Middle frontal gyrus (tissue), 1 donor: ENCODE measurements at regions not wholly inside any gene's neighbourhood (a gene's known extent, or its start where the extent isn't known, plus 50 kb on each side); places are given as distances from the start of the nearest gene placed in this dataset.
"Not testable (repeated sequence)": the region's sequence is repeated elsewhere in the genome, so short reads cannot be mapped to it uniquely, and the experiment has no call there.

Experiments
- DNase-seq: peaks from one replicate; pipeline ENCODE4 v3.0.0-alpha.2; 2015; ENCODE audit warnings: low spot score; ENCODE audit errors: extremely low spot score

DNA sequence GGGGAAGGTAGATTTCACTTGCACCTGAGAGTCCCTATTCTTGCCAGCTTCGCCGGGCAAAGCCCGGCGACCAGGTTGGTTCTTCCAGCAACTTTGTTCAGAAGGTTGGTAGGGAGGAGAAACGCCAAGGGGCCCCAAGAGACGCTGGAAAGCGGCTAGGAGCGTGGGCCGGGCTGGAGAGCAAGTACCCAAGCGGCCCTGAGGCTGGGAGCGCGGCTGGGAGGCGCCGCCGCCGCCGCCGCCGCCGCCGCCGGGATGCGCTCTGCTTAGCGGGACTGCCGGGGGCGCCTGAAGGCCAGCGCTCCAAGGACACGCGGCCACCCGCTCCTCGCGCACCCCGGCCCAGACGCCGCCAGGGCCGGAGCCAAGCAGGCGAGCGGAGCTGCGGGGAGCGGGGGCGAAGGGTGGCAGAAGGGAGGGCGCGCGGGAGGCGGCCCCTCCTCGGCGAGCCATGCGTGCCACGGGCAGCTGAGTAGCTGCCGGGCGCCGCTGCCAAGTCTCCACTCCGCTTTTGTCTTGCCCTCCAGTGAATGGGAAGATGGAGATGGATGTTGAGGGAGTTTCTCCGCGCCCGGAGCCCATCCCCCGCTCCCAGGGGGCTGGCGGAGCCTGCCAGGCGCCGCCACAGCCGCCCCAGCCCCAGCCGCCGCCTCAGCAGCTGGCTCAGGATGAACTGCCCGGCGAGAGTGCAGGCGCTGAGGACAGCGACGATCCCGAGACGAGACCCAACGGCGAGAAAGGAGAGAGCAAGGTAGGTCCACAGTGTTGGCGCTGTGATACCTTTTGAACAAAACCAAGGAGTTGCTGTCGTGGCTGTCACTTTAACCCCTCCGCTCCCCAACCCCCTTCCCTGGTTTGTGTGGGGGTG is 227.4 kb upstream of the AZI2 start:
- no peak for DNase-seq

DNA sequence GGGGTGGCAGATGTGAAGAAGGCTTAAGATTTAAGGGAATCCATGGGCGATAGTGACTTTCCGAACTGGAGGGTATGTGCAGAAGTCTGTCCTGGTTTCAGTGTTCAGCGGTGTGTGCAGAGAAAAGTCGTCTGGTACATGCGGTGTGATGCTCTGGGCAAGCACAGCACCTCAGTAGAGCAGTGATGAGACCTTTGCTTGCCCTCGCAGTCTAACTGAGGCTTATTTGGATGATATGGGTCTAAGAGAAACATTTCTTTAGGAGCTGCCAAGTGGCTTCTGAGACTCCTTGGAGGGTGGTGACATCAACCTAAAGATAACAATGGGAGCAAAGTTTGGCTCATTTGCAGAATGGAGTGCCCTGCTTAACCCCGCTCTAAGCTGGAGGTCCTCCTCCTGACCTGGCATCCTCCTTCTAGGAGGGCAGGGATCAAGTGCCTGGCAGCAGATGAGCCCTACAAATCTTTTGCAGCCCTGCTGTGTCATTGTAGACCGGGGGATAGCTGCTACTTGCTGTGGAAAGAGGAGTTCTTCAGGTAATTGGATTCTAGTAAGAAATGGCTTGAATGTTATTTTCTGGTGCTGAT is 228.1 kb upstream of the AZI2 start:
- no peak for DNase-seq

DNA sequence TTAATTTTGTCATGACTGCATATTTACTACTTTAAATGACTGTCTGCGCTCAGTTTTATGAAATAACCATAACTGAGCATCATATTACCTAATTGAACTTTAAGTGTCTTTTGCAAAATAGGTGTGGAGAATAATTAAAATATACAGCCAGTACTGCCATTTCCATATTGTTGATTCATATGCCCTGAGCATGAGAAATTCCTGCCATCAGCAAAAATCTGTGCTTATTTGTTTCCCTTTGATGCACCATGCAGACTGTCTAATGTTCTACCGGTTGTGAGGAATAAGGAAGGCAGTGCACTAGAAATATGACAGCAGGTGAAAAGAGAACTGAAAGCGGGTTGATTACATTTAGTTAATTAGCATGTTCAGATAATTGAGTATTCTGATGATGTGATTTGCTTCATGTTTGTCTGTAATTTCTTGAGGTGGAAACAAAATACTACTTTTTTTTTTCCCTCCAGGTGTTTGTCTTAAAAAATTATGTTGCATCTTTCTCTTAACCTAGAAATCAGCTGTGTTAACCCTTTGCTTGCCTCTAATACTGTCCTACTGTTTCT is 229.4 kb upstream of the AZI2 start:
- DNase-seq = no peak

DNA sequence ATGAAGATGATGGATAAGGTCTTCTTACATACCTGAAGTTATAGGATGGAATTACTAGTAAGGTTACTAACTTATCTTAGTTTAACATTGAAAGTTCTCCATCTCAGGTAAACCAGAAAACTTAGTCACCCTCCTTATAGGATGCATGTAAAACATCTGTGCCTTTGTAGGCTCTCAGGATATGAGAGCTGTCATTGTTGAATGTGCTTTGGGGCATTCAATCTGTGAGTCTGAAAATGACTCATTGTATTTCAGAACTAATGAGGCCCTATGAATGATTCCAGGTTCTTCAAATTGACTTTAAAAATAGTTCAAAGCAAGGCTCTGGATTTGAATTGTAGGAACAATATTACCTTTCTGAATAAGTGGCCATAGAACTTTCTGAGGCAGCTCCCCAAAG is 237.7 kb upstream of the AZI2 start:
- no peak for DNase-seq

DNA sequence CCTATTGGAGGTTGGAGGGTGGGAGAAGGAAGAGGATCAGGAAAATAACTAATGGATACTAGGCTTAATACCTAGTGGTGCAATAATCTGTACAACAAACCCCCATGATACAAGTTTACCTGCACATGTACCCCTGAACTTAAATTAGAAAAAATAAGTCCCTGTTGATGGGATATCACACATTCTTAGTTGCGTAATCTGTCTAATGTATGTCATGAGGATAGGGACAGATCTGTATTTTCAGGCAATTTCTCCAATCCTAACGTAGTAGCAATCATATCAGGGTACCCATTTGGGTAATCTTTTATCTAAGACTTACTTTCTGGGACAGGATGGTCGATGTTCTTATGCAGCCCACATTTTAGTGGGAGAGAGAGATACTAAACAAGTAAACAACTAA is 239.1 kb upstream of the AZI2 start:
- no peak for DNase-seq

DNA sequence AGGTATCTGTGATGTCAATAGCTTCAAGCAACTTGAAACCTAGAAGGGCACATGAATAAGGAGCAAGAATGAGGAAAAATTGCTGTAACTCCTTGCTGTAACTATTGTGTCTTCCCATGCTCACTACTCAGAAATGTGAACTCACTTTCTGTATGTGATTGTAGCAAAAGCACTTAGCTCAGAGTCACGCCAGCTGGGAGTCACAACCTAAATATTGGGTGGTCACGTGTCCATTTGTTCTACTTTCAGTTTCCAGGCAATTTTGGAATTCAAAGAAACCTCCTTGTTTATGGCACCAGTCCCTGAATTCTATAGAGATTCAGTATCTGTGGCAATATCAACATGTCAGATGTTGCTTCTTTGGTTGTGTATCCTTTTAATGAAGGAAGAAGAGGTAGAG is 241.6 kb upstream of the AZI2 start:
- no peak for DNase-seq

DNA sequence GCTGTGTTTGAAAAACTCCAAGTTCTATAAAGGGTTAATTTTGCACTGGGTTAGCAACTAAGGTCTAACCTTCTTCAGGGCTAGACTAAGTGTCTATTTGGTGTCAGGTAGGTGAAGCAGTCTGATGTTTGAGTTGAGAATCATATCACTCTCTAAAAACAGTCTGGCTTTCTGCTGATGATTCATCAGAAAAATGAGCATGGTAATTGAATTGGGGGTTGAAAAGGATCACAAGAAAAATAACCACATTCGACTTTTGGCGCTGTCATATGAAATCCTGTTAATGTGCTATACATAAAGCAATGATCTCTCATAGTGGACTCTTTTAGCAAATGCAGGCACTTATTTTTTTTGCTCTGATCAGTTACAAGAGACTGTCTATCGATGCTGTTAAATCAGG is 242.2 kb upstream of the AZI2 start:
- no peak for DNase-seq

DNA sequence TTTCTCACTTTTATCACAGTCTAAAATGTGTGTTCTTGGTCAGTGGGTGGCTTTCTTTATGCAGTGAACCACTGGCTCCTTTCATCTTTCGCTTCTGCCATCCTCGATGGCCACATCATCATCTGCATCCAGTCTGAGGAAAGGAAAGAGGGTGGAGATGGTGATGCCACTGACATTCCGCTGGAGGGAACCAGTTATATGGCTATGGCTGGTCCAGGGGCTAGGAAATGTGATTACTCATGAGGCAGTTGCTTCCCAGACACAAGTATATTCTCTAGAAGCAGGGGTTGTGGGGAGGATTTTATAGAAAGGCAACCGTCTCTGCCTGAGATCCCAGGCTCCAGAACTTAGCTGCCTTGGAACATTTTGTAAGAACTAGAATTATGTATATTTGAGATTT is 246.7 kb upstream of the AZI2 start:
- no peak for DNase-seq

DNA sequence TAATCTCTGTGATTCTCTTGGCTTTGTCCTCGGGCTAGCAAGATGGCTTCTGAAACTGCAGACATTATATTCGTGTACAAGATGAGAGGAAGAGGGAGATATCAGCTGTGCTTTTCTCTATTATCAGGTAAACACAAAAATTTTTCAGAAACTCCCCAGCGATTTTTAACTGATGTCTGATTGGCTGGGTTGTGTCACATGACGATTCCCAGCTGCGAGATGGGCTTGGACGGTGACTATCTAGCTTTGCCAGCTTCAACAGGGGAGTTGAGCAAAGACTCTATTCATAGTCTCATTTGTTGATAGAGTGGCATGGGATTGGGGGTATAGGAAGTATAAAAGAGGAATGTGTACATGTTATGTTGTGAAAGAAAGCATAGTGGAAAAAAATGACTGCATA is 248.8 kb upstream of the AZI2 start:
- DNase-seq = no peak

DNA sequence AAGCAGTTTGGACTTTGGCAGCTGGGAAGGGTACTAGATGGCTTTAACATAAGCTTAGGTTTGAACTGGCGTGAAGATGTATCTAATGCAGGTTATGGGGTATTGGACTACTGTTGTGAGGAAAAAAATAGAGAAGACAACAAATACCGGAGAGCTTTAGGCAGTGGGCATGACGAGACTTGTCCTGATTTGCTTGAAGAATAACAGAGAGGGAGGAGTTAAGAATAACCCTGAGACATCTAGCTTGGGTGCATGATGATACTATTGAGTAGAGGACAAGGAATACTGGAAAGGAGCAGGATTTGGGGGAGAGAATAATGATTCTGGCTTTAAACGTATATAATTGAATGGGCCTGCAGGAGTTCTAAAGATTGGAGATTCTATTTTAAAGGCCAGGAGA is 249.5 kb upstream of the AZI2 start:
- no peak for DNase-seq

DNA sequence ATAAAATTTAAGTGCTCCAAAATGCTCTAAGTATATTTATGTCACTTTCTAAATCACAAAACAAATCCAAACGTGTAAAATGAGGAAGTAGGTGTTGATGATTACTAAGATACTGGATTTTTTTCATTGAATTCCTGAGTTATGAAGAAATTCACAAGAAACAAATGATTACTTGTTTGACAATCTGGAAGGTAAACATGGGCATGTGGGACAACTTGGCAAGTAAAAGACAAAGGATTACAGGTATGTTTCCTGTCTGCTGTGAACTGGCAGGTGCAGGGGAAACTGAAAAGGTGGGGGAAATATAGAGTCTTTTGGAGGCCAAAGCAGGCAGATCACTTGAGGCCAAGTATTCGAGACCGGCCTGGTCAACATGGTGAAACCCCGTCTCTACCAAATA is 252.7 kb upstream of the AZI2 start:
- no peak for DNase-seq

DNA sequence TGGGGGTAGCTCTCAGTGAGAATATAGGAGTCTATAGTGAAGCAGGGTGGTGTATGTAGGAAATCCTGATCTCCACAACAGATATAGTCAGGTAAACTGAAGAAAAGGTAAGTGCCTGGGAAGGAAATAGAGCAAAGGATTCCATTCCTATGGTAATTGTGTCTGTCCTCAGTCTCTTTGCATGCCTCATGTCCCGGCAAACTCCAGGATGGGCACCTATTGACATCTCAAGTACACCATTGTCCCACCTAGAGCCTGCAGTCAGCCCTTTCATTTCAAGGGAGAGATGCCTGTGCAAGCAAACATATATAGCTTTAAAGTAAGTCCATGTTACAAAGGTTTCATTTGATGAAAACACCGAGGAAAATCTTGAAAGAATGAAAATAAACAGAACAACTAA is 257.7 kb upstream of the AZI2 start:
- no peak for DNase-seq

DNA sequence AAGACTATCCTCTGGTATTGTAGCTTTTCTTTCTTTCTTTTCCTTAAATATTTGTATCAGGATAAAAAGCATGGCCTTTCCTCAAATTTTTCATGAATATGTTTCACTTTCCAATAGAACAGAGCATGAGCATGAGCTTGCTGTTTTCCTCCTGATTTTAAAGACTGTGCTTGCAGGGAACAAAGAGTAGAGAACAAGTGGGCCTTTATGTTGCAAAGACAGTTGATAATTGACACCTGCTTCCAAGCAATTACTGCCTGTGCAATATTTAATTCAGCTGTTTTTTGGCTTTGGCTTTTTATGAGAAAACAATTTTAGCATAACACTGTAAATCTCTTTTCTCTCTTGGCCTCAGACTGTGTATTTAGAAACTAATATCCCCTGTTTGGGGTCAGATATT is 263.6 kb upstream of the AZI2 start:
- DNase-seq = no peak

DNA sequence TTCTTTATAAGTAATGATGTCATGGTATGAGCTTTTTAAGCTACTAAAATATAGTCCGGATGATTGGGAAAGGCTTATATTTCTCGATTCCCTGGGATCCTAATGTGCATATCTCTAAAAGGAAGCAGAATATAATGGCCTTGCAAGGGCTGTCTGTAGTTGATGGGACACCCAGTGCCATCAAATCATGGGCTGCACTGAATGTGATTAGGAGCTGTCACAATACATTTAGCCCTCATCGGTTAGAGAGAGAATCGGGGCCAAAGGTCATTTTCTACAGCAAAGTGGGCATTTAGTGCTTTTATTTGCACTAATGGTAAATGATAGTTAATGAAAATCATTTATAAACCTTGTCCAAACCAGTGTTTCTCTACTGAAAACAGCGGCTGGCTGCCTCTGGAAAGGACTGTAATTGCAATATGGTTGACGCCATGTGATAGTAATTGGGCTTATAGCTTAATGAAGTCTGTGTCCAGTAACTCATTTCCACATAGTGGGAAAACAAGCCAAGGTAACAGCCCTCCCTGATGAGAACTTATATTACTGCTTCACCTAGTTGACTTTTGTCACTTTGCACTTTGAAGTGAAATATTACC is 265.0 kb upstream of the AZI2 start:
- DNase-seq = no peak

DNA sequence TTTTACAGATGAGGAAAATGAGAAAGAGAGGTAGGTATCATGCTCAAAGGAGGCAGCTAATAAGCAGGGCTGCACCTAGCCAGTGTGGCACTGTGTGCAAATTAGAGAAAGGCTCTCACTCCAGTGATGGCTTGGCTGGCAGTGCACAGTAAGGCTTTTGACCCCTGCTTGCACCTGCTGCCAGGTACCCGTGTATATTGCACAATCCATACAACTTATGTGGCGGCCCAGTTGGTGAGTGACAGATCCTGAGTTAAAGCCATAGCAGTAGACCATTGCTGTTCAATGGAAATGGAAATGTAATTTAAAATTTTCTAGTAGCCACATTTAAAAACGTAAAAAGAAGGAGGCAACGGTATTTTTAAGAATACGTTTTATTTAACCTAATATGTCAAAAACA is 266.4 kb upstream of the AZI2 start:
- no peak for DNase-seq

DNA sequence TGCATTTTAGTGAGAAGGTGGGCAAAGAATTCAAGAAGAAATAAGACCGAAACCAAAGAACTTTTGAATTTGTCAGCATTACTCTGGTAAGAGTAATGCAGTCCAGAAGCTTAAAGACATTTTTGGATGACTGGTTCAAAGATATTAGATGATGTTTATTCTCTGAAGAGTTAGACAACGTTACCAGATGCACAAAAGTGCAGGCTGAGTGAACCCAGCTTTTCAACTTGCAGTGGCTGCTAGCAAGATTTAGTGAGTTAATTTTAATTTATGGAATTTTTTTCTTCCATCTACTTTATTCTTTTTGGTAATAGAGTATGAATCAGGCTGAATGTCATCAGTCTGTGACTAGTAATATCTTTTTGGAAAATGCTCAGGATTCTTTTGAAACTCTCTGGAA is 267.3 kb upstream of the AZI2 start:
- no peak for DNase-seq

DNA sequence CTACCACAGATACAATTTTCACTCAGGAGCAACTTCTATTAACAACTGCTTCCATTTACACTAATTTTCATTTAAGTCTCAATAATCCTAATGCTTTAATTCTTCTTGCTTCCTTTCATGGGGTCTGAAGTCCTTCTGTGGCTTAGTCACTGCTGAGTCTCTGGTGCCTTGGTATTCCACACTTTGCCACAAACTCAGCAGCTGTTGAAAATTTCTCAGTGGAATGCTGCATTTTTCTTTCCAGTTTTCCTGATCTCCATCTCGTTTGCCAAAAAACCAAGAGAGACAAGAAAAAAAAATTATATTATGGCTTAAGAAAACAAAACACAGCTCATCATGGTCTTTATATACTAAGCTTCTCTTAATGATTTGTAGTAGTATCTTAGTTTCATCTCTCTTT is 269.2 kb upstream of the AZI2 start:
- no peak for DNase-seq

DNA sequence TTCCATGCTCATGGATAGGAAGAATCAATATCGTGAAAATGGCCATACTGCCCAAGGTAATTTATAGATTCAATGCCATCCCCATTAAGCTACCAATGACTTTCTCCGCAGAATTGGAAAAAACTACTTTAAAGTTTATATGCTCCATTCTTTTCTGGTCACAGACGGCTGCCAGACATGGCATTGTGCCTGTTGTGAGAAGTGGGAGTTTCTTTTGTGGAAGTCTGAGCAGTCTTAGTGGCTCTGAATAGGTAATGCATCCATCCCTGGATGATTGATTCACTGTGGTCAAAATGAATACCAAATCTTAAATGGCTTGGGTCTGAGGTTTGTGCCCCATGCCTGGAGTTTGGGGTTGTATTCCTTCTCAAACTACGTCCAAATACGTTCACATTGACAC is 274.5 kb upstream of the AZI2 start:
- no peak for DNase-seq

DNA sequence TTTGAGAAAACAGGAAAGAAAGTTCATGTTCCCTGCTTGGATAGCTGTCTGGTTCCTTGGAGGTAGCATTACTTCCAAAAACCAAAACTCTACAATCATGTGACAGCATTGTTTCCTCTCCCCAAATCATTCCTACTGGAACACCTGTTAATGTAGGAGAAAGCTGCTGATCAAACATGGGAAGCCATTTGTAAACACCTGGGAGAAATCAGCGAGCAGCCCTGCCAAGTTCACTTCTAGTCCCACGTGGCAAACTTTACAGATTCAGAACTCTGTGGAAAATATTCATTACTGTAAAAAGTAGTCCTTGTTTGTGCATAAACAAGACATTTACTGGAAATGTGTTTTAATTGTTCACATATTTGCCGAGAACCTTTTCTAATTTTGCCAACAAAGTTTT is 275.5 kb upstream of the AZI2 start:
- no peak for DNase-seq

DNA sequence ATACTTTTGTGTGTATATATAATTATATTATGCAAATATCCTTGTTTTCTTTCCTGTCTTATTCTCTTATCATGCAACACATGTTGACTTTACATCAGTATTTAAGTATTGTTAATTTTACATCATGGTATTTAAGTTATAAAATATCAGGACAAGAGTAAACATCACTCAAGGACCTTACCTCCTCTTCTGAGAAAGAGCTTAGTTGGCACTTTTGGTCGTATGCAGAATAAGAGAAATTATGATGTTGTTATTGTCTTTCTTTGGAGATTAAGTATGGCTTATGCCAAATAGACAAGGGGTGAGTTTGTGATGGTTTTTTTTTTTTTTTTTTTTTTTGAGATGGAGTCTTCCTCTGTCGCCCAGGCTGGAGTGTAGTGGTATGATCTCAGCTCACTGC is 279.2 kb upstream of the AZI2 start:
- not testable (repeated sequence) for DNase-seq

DNA sequence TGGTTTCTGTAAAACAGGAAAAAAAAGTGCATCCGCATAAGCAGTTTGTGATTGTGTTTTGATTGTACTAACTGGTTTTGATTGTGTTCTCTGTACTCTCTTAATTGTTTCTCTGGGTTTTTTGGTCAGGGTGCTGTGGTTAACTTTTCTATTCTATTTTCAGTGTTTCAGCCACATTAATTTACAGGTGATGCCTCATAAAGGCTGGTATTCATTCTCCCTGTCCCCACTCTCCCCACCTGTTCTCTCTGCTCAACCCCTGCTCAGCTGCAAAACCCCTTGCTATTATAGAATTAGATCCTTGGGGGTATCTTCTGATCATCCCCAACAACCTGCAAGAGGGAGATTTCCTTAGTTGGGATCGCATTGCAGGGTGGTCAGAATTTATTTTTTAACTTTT is 285.4 kb upstream of the AZI2 start:
- no peak for DNase-seq

DNA sequence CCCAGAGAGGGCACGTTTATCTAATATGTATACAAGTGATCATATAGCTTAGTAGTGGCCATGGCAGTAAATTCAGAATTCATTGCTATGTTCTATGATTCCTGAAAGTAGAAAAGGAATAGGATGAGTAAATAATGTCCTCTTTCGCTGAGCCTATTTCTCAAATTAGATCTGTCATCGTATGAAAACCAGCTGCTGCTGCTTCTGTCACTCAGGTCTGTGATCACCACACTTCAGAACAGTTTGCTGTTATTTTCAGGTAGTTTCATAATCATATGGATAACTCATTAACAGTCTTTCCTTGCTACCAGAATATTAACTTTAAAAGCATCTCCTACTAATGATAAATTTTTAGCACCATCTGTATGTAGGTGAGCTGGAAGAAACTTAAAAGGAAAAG is 289.1 kb upstream of the AZI2 start:
- DNase-seq = no peak

DNA sequence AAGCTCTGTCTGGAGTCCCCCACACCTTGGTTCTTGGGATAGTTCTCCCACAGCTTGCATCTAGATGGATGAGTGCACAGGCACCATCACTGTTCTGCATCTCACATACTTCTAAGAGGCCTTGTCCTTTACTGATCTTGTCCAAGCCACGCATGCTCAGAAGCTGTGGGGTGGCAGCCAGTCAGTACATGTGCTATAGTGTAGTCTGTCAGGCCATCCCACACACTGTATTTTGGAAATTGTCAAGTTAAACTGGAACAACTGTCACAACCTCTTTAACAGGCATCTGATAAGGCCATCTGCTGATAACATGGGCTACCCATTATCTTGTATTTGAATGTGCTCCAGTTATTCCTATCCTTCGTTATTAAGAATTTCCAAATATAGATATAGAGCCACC is 296.5 kb upstream of the AZI2 start:
- DNase-seq = no peak
